SK-N-SH (cell line): ENCODE measurements at regions not wholly inside any gene's neighbourhood (a gene's known extent, or its start where the extent isn't known, plus 50 kb on each side); places are given as distances from the start of the nearest gene placed in this dataset.

ENCODE experiments used
- CTCF ChIA-PET: fragments of 300-600, 350-600 bp; formaldehyde crosslinking; extraction: SDS; loops from one replicate; lab custom pipeline; 2021; lab: Yijun Ruan, JAX
- POLR2A ChIA-PET: fragments of 350-600 bp; sonication (Branson Sonifier 250); formaldehyde crosslinking; extraction: SDS; loops from one replicate; lab custom pipeline; 2020; ENCODE audit warnings: antibody characterized with exemption, inconsistent platforms; lab: Yijun Ruan, JAX
- DNase-seq: peaks from one replicate; pipeline ENCODE4 v3.0.0; 2012
- H2AFZ ChIP-seq: fragments of 200-600 bp; sonication (generic); 2 replicates; pipeline ENCODE4 v1.8.1; 2016; ENCODE audit warnings: antibody characterized with exemption, mild to moderate bottlenecking, low read depth
- H3F3A ChIP-seq: fragments of 200-600 bp; sonication (generic); replicated peaks from 2 replicates; pipeline ENCODE3; 2016; ENCODE audit warnings: antibody characterized with exemption, mild to moderate bottlenecking; ENCODE audit not compliant: insufficient read depth
- H3K27ac ChIP-seq, 2 experiments: fragments of 200-500 bp in 1 of 2; fragments of 200-600 bp in 1 of 2; sonication (Bioruptor generic) in 1 of 2; sonication (generic), shearing (Covaris generic) in 1 of 2; 2 replicates each; pipeline versions ENCODE4 v1.5.1 to v1.6.1; 2014 to 2016; ENCODE audit warnings: low read depth in 2 of 2, inconsistent platforms in 1 of 2, low read length in 1 of 2, mild to moderate bottlenecking in 1 of 2, mixed read lengths in 1 of 2
- H3K27me3 ChIP-seq: fragments of 200-600 bp; sonication (generic), shearing (Covaris generic); 2 replicates; pipeline ENCODE4 v1.6.1; 2016; ENCODE audit warnings: mixed run types; ENCODE audit not compliant: insufficient read depth
- H3K36me3 ChIP-seq, 2 experiments: fragments of 200-500 bp in 1 of 2; fragments of 200-600 bp in 1 of 2; sonication (Bioruptor generic) in 1 of 2; sonication (generic) in 1 of 2; replicated peaks in 1 of 2; 2 replicates each; pipeline versions ENCODE3 to v1.5.1; 2014 to 2016; ENCODE audit warnings: low read length in 1 of 2, mild to moderate bottlenecking in 1 of 2; ENCODE audit not compliant: insufficient read depth in 2 of 2, control insufficient read depth in 1 of 2
- H3K4me1 ChIP-seq, 2 experiments: fragments of 200-500 bp in 1 of 2; fragments of 200-600 bp in 1 of 2; sonication (Bioruptor generic) in 1 of 2; sonication (generic), shearing (Covaris generic) in 1 of 2; 2 replicates each; pipeline versions ENCODE4 v1.5.1 to v1.6.1; 2014 to 2016; ENCODE audit warnings: low read depth in 1 of 2, low read length in 1 of 2, mixed run types in 1 of 2; ENCODE audit not compliant: insufficient read depth in 2 of 2, control insufficient read depth in 1 of 2
- H3K4me2 ChIP-seq: fragments of 200-600 bp; sonication (generic), shearing (Covaris generic); 2 replicates; pipeline ENCODE4 v1.6.1; 2017; ENCODE audit warnings: mixed run types
- H3K4me3 ChIP-seq, 2 experiments: fragments of 200-500 bp in 1 of 2; fragments of 200-600 bp in 1 of 2; sonication (Bioruptor generic) in 1 of 2; sonication (generic), shearing (Covaris generic) in 1 of 2; 2 replicates each; pipeline versions ENCODE4 v1.5.1 to v1.8.1; 2014 to 2016; ENCODE audit warnings: low read depth in 2 of 2, inconsistent platforms in 1 of 2, low read length in 1 of 2, mild to moderate bottlenecking in 1 of 2, mixed read lengths in 1 of 2, moderate library complexity in 1 of 2
- H3K79me2 ChIP-seq: fragments of 200-600 bp; sonication (generic); 2 replicates; pipeline ENCODE4 v1.8.1; 2017; ENCODE audit warnings: mild to moderate bottlenecking; ENCODE audit not compliant: insufficient read depth
- H3K9ac ChIP-seq: fragments of 200-600 bp; sonication (generic); 2 replicates; pipeline ENCODE4 v1.6.1; 2017; ENCODE audit warnings: mixed run types
- H3K9me2 ChIP-seq: fragments of 200-600 bp; sonication (generic); 2 replicates; pipeline ENCODE4 v1.6.1; 2017; ENCODE audit warnings: mixed run types
- H3K9me3 ChIP-seq: fragments of 200-600 bp; sonication (generic); 2 replicates; pipeline ENCODE4 v1.6.1; 2017; ENCODE audit warnings: mixed run types, mild to moderate bottlenecking, moderate library complexity
- H4K20me1 ChIP-seq: fragments of 200-600 bp; sonication (generic); 2 replicates; pipeline ENCODE4 v1.6.1; 2017; ENCODE audit warnings: mild to moderate bottlenecking, mixed run types; ENCODE audit not compliant: insufficient read depth
- CTCF ChIP-seq: fragments of 200-600 bp; sonication (generic); IDR thresholded peaks from 2 replicates; pipeline ENCODE4 v1.6.1; 2017; ENCODE audit warnings: antibody characterized with exemption, mild to moderate bottlenecking, moderate library complexity
- EZH2phosphoT487 ChIP-seq: fragments of 200-600 bp; sonication (generic); IDR thresholded peaks from 2 replicates; pipeline ENCODE4 v1.6.1; 2017; ENCODE audit warnings: low read depth, mixed run types, mild to moderate bottlenecking, antibody characterized with exemption, moderate library complexity, borderline replicate concordance
- FOXM1 ChIP-seq: IDR thresholded peaks from 2 replicates; pipeline ENCODE4 v1.4.0; 2012; ENCODE audit warnings: low read depth, mild to moderate bottlenecking
- IRF3 ChIP-seq: fragments of 150-350 bp; IDR thresholded peaks from 2 replicates; pipeline ENCODE4 v1.6.1; 2016; ENCODE audit warnings: mild to moderate bottlenecking, low read depth, low read length
- JUND ChIP-seq: IDR thresholded peaks from 2 replicates; pipeline ENCODE4 v1.4.0; 2012
- MAX ChIP-seq: IDR thresholded peaks from 2 replicates; pipeline ENCODE4 v1.4.0; 2012; ENCODE audit warnings: low read depth
- MEF2A ChIP-seq: IDR thresholded peaks from 2 replicates; pipeline ENCODE4 v1.4.0; 2012; ENCODE audit warnings: low read depth, borderline replicate concordance
- RAD21 ChIP-seq: IDR thresholded peaks from 2 replicates; pipeline ENCODE4 v1.6.1; 2012; ENCODE audit warnings: mild to moderate bottlenecking, low read length
- SMC3 ChIP-seq: IDR thresholded peaks from 2 replicates; pipeline ENCODE4 v1.6.1; 2012; ENCODE audit warnings: low read depth, low read length, improper control_type of control experiment
- TAF1 ChIP-seq: IDR thresholded peaks from 2 replicates; pipeline ENCODE4 v1.6.1; 2012; ENCODE audit warnings: low read depth, mild to moderate bottlenecking, low read length, moderate library complexity, borderline replicate concordance
- USF2 ChIP-seq: fragments of 150-350 bp; IDR thresholded peaks from 2 replicates; pipeline ENCODE4 v1.6.1; 2017; ENCODE audit warnings: antibody characterized with exemption, low read length, low read depth, borderline replicate concordance
- WGBS: methylation state at CpG from one replicate; pipeline ENCODE4 v1.1.6; 2017; ENCODE audit warnings: low lambda C conversion rate; 5-methylcytosine and 5-hydroxymethylcytosine counted together

GRCh38 chr6:22886650-22887581, 317.6 kb downstream of the HDGFL1 start:
- no peak overlapping the region for H2AFZ ChIP-seq
- H4K20me1 ChIP-seq, result no peaks in the 10 kb centered on the region
- H3K27me3 ChIP-seq, result no peaks in the 10 kb centered on the region
- no peaks in the 10 kb centered on the region for H3K9me3 ChIP-seq
- TF ChIP-seq RAD21 (no peak), CTCF (no peak), TAF1 (no peak), MEF2A (no peak), FOXM1 (no peak), EZH2phosphoT487 (no peak), USF2 (no peak), MAX (no peak), SMC3 (no peak), IRF3 (no peak), JUND (no peak)
- H3K4me2 ChIP-seq, result no peak overlapping the region
- H3K79me2 ChIP-seq, result no peaks in the 10 kb centered on the region
- ChIA-PET POLR2A (no interaction called here), CTCF (no interaction called here)
- H3K4me1 ChIP-seq, result no peaks in the 10 kb centered on the region; a peak in 2 of 4 replicates
- no peaks in the 10 kb centered on the region for H3K9me2 ChIP-seq
- WGBS, result 87% methylated on average over 10 of the region's 10 CpGs
- H3K9ac ChIP-seq, result no peak overlapping the region
- no peak for DNase-seq
- no peak overlapping the region for H3K4me3 ChIP-seq
- H3K27ac ChIP-seq, result no peak overlapping the region
- H3F3A ChIP-seq, result peaks cover 4% of the 10 kb centered on the region
- no peaks in the 10 kb centered on the region for H3K36me3 ChIP-seq
